ENCODE measurements at regions not wholly inside any gene's neighbourhood (a gene's known extent, or its start where the extent isn't known, plus 50 kb on each side); places are given as distances from the start of the nearest gene placed in this dataset.

DNA sequence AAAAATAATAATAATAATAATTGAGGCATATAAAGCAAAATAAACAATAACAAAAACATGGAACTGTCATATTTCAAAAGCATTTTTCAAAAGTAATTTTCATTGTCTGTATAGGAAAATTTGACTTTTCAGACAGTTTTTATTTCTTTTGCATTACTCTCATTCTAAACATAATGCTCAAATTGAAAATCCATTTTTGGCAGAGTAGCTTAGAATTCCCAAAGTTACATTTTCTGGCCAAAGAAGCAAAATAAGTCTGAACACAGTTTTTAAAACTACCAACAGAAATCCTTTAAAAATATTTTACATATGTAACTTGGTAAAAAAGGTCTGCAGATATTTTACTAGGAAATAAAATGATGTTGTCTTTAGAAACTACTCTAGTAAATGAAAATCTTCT is 535.4 kb downstream of the ANKRD7 start:
- ATAC-seq = no peak
- TF ChIP-seq CSDC2 (CRISPR knock-in tag; IDR thresholded peaks at IDR 0.05) (no peak), TOX (CRISPR knock-in tag; IDR thresholded peaks at IDR 0.05; ENCODE audit: borderline replicate concordance) (no peak), ZNF70 (CRISPR knock-in tag; IDR thresholded peaks at IDR 0.05) (no peak), ZNF8 (CRISPR knock-in tag; IDR thresholded peaks at IDR 0.05) (no peak), ARNTL (CRISPR knock-in tag; IDR thresholded peaks at IDR 0.05; ENCODE audit: borderline replicate concordance, low read depth) (no peak), ZFP3 (CRISPR knock-in tag; IDR thresholded peaks at IDR 0.05) (no peak), ZNF565 (CRISPR knock-in tag; conservative IDR thresholded peaks at IDR 0.05; ENCODE audit: low read depth) (no peak), ZC3H10 (CRISPR knock-in tag; IDR thresholded peaks at IDR 0.05) (no peak), PPARA (CRISPR knock-in tag; IDR thresholded peaks at IDR 0.05; ENCODE audit: borderline replicate concordance) (no peak), TCF4 (CRISPR knock-in tag; IDR thresholded peaks at IDR 0.05; ENCODE audit: borderline replicate concordance) (no peak), GLIS3 (CRISPR knock-in tag; IDR thresholded peaks at IDR 0.05) (no peak), BACH2 (CRISPR knock-in tag; IDR thresholded peaks at IDR 0.05; ENCODE audit: borderline replicate concordance) (no peak), ISL1 (CRISPR knock-in tag; IDR thresholded peaks at IDR 0.05) (no peak), ZFP30 (CRISPR knock-in tag; IDR thresholded peaks at IDR 0.05) (no peak), ESRRG (CRISPR knock-in tag; IDR thresholded peaks at IDR 0.05) (no peak)
- TF ChIP-seq, protein P1, sequence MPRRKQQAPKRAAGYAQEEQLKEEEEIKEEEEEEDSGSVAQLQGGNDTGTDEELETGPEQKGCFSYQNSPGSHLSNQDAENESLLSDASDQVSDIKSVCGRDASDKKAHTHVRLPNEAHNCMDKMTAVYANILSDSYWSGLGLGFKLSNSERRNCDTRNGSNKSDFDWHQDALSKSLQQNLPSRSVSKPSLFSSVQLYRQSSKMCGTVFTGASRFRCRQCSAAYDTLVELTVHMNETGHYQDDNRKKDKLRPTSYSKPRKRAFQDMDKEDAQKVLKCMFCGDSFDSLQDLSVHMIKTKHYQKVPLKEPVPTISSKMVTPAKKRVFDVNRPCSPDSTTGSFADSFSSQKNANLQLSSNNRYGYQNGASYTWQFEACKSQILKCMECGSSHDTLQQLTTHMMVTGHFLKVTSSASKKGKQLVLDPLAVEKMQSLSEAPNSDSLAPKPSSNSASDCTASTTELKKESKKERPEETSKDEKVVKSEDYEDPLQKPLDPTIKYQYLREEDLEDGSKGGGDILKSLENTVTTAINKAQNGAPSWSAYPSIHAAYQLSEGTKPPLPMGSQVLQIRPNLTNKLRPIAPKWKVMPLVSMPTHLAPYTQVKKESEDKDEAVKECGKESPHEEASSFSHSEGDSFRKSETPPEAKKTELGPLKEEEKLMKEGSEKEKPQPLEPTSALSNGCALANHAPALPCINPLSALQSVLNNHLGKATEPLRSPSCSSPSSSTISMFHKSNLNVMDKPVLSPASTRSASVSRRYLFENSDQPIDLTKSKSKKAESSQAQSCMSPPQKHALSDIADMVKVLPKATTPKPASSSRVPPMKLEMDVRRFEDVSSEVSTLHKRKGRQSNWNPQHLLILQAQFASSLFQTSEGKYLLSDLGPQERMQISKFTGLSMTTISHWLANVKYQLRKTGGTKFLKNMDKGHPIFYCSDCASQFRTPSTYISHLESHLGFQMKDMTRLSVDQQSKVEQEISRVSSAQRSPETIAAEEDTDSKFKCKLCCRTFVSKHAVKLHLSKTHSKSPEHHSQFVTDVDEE (CRISPR knock-in tag; IDR thresholded peaks at IDR 0.05) = no peak
- TF ChIP-seq, protein P2, sequence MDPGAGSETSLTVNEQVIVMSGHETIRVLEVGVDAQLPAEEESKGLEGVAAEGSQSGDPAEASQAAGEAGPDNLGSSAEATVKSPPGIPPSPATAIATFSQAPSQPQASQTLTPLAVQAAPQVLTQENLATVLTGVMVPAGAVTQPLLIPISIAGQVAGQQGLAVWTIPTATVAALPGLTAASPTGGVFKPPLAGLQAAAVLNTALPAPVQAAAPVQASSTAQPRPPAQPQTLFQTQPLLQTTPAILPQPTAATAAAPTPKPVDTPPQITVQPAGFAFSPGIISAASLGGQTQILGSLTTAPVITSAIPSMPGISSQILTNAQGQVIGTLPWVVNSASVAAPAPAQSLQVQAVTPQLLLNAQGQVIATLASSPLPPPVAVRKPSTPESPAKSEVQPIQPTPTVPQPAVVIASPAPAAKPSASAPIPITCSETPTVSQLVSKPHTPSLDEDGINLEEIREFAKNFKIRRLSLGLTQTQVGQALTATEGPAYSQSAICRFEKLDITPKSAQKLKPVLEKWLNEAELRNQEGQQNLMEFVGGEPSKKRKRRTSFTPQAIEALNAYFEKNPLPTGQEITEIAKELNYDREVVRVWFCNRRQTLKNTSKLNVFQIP (CRISPR knock-in tag; IDR thresholded peaks at IDR 0.05; ENCODE audit: borderline replicate concordance, low read depth) = no peak
- TF ChIP-seq, protein P3, sequence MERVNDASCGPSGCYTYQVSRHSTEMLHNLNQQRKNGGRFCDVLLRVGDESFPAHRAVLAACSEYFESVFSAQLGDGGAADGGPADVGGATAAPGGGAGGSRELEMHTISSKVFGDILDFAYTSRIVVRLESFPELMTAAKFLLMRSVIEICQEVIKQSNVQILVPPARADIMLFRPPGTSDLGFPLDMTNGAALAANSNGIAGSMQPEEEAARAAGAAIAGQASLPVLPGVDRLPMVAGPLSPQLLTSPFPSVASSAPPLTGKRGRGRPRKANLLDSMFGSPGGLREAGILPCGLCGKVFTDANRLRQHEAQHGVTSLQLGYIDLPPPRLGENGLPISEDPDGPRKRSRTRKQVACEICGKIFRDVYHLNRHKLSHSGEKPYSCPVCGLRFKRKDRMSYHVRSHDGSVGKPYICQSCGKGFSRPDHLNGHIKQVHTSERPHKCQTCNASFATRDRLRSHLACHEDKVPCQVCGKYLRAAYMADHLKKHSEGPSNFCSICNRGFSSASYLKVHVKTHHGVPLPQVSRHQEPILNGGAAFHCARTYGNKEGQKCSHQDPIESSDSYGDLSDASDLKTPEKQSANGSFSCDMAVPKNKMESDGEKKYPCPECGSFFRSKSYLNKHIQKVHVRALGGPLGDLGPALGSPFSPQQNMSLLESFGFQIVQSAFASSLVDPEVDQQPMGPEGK (CRISPR knock-in tag; IDR thresholded peaks at IDR 0.05; ENCODE audit: borderline replicate concordance) = no peak

DNA sequence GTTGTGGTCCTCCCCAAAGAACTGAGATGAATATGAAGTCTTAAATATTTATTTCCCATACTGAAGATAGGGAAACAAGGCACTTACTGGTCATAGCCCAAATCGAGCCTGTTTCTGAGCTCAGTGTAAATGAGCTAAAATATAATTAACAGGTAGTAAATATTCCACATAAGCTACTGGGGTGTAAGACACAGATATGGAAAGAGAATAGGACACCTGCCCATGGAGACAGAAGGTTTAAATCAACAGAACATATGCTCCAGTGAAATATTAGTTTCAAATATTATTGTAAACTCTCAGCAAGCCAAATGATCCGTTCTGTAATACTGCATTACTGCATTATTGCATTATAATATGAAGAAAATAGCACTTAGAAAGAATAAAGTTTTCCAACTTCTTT is 537.9 kb downstream of the ANKRD7 start:
- TF ChIP-seq ISL1 (CRISPR knock-in tag; IDR thresholded peaks at IDR 0.05) (no peak), SNAI2 (CRISPR knock-in tag; IDR thresholded peaks at IDR 0.05) (no peak), TCF4 (CRISPR knock-in tag; IDR thresholded peaks at IDR 0.05; ENCODE audit: borderline replicate concordance) (no peak), ARNTL (CRISPR knock-in tag; IDR thresholded peaks at IDR 0.05; ENCODE audit: borderline replicate concordance, low read depth) (no peak), OSR1 (CRISPR knock-in tag; IDR thresholded peaks at IDR 0.05) (no peak), ZNF565 (CRISPR knock-in tag; conservative IDR thresholded peaks at IDR 0.05; ENCODE audit: low read depth) (no peak), PPARA (CRISPR knock-in tag; IDR thresholded peaks at IDR 0.05; ENCODE audit: borderline replicate concordance) (no peak), ZNF70 (CRISPR knock-in tag; IDR thresholded peaks at IDR 0.05) (no peak), ESRRG (CRISPR knock-in tag; IDR thresholded peaks at IDR 0.05) (no peak)
- TF ChIP-seq, protein P3 (CRISPR knock-in tag; IDR thresholded peaks at IDR 0.05; ENCODE audit: borderline replicate concordance) = no peak
- TF ChIP-seq, protein P2 (CRISPR knock-in tag; IDR thresholded peaks at IDR 0.05; ENCODE audit: borderline replicate concordance, low read depth) = no peak
- TF ChIP-seq, protein P4, sequence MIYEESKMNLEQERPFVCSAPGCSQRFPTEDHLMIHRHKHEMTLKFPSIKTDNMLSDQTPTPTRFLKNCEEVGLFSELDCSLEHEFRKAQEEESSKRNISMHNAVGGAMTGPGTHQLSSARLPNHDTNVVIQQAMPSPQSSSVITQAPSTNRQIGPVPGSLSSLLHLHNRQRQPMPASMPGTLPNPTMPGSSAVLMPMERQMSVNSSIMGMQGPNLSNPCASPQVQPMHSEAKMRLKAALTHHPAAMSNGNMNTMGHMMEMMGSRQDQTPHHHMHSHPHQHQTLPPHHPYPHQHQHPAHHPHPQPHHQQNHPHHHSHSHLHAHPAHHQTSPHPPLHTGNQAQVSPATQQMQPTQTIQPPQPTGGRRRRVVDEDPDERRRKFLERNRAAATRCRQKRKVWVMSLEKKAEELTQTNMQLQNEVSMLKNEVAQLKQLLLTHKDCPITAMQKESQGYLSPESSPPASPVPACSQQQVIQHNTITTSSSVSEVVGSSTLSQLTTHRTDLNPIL (CRISPR knock-in tag; IDR thresholded peaks at IDR 0.05; ENCODE audit: low read depth) = no peak
- ATAC-seq = no peak

Data from SK-N-SH treated with all-trans-retinoic acid at 6 μM for 48 hours (cell line).